ENCODE measurements at regions not wholly inside any gene's neighbourhood (a gene's known extent, or its start where the extent isn't known, plus 50 kb on each side); places are given as distances from the start of the nearest gene placed in this dataset.

DNA sequence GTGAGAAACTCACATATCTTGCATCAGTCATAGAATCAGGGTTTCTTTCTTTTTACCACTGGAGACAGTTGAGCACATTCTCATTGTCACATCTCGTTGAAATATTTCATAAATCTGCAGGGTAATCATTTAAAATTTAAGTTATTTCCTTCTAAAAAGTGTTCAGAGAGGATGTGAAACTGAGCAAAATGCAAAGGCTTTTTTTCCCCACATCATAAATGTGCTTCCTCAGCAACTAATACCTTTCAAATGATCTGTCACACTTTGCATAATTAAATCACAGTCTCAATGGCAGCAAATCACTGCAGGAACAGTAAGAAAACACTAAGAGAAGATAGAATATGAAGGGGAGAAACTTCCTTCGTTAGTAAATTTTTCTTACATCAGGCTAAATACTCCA is 187.5 kb downstream of the EVX1 start:
- TF ChIP-seq, protein P1, sequence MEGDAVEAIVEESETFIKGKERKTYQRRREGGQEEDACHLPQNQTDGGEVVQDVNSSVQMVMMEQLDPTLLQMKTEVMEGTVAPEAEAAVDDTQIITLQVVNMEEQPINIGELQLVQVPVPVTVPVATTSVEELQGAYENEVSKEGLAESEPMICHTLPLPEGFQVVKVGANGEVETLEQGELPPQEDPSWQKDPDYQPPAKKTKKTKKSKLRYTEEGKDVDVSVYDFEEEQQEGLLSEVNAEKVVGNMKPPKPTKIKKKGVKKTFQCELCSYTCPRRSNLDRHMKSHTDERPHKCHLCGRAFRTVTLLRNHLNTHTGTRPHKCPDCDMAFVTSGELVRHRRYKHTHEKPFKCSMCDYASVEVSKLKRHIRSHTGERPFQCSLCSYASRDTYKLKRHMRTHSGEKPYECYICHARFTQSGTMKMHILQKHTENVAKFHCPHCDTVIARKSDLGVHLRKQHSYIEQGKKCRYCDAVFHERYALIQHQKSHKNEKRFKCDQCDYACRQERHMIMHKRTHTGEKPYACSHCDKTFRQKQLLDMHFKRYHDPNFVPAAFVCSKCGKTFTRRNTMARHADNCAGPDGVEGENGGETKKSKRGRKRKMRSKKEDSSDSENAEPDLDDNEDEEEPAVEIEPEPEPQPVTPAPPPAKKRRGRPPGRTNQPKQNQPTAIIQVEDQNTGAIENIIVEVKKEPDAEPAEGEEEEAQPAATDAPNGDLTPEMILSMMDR (IDR thresholded peaks at IDR 0.05) = no peak
- no peak for DNase-seq
- H3K27ac Mint-ChIP-seq = no peak overlapping the region
- peaks cover 5% of the 10 kb centered on the region for H3K4me1 Mint-ChIP-seq (ENCODE audit: low read depth)
- peaks cover 18% of the 10 kb centered on the region for H3K27me3 Mint-ChIP-seq (ENCODE audit: insufficient read depth)
- no peaks in the 10 kb centered on the region for H3K9me3 Mint-ChIP-seq
- H3K36me3 Mint-ChIP-seq (ENCODE audit: low read depth) = no peaks in the 10 kb centered on the region
- H3K4me3 Mint-ChIP-seq = no peak overlapping the region

DNA sequence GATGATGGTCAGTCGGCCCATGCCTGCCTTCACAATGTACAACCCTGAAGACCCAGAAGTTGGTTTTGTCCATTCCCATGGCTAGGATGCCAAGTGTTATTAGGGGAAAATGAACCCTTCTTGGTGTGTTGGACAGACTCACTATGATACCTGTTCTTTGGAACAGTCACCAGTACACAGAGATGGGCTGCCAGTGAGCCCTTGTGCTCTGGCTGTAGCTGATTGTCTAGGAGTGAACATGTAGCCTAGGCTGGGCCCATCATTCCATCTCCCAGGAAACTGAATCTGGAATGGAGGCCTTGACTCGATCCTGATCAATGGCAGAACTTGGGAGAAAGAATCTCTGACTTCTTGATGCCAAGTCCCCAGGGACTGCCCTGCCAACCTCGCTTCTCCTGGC is 188.9 kb downstream of the EVX1 start:
- H3K27ac Mint-ChIP-seq = no peak overlapping the region
- TF ChIP-seq, protein P1 (IDR thresholded peaks at IDR 0.05) = no peak
- no peak for DNase-seq
- no peak overlapping the region for H3K4me3 Mint-ChIP-seq
- no peaks in the 10 kb centered on the region for H3K9me3 Mint-ChIP-seq
- no peaks in the 10 kb centered on the region for H3K36me3 Mint-ChIP-seq (ENCODE audit: low read depth)
- H3K27me3 Mint-ChIP-seq (ENCODE audit: insufficient read depth) = peaks cover 12% of the 10 kb centered on the region
- H3K4me1 Mint-ChIP-seq (ENCODE audit: low read depth) = peaks cover 13% of the 10 kb centered on the region

DNA sequence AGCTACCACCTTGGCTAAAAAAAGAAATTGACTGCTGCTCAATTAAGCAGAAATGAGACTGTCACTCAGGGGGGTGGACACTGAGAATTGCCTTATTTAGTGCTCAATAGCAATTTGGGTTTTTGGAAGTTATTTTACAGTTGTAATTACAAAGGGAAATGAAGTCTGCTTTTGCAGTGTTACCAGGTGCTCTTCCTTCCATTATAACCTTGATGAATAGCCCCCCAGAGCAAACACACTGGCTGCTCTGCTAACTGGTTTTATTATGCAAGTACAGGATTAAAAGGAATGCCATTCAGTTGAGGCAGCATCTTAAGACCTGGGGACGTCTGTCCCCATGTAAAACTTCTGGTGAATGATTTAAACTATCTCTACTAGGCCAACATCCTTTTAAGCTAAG is 191.0 kb downstream of the EVX1 start:
- H3K4me1 Mint-ChIP-seq (ENCODE audit: low read depth) = peaks cover 13% of the 10 kb centered on the region
- no peaks in the 10 kb centered on the region for H3K9me3 Mint-ChIP-seq
- no peak overlapping the region for H3K27ac Mint-ChIP-seq
- peaks cover 12% of the 10 kb centered on the region for H3K27me3 Mint-ChIP-seq (ENCODE audit: insufficient read depth)
- TF ChIP-seq, protein P1 (IDR thresholded peaks at IDR 0.05) = no peak
- H3K36me3 Mint-ChIP-seq (ENCODE audit: low read depth) = no peaks in the 10 kb centered on the region
- no peak overlapping the region for H3K4me3 Mint-ChIP-seq
- no peak for DNase-seq

DNA sequence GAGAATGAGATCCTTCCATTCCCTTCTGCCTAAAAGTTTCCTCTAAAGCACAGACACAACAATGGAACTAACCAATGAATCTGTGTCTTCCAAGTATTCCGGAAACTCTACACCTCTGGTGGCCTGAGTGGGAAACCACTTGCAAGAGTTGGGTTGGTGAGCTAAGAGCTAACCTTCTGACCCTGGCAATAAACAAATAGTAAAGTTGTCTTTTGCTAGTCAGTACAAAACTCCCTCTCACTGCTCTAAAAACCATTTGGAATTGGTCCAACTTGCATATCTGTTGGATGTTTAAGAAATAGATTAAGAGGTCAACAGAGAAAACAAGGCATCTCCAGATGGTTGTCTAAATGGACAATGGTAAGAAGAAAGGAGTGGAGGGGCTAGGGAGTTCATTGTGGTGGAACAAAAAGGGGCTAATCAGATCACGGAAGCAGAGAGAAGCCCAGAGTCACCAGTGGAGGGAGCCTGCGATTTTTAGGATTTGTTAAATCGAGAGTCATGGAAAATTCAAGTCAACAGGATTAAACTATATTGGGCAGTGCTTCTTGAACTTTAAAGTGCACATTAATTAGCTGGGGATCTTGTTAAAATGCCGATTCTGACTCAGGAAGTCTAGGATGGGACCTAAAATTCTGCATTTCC is 192.3 kb downstream of the EVX1 start:
- no peaks in the 10 kb centered on the region for H3K36me3 Mint-ChIP-seq (ENCODE audit: low read depth)
- no peak overlapping the region for H3K27ac Mint-ChIP-seq
- H3K9me3 Mint-ChIP-seq = no peaks in the 10 kb centered on the region
- no peak for DNase-seq
- TF ChIP-seq, protein P1 (IDR thresholded peaks at IDR 0.05) = peak; percentile 23; the same call in 1 of the 2 replicates
- peaks cover 11% of the 10 kb centered on the region for H3K27me3 Mint-ChIP-seq (ENCODE audit: insufficient read depth)
- H3K4me3 Mint-ChIP-seq = no peak overlapping the region
- peaks cover 13% of the 10 kb centered on the region for H3K4me1 Mint-ChIP-seq (ENCODE audit: low read depth)

DNA sequence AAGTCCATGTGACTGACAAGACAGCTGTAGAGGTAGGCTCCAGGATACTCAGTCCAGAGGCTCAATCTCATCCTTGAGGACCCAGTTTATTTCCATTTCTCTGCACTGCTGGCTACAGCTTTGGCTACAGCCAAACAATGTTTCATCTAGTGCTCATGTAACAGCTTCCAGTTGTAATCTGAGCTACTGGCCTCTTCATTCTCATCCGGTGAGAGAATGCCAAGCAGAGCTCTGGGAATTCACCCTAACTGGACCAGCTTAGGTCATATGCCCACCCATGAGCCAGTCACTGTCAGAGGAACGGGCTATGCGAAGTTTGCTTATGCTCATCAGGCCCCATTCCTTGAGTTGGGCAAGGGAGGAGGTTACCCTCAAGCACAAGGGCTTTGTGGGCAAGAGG is 192.9 kb downstream of the EVX1 start:
- Mint-ChIP-seq H3K27me3 (ENCODE audit: insufficient read depth) (peaks cover 8% of the 10 kb centered on the region), H3K27ac (no peak overlapping the region), H3K4me1 (ENCODE audit: low read depth) (peaks cover 13% of the 10 kb centered on the region), H3K36me3 (ENCODE audit: low read depth) (no peaks in the 10 kb centered on the region), H3K4me3 (no peak overlapping the region), H3K9me3 (no peaks in the 10 kb centered on the region)
- TF ChIP-seq, protein P1 (IDR thresholded peaks at IDR 0.05) = no peak
- DNase-seq = peak; percentile 48
